A549 (cell line): ENCODE measurements at regions not wholly inside any gene's neighbourhood (a gene's known extent, or its start where the extent isn't known, plus 50 kb on each side); places are given as distances from the start of the nearest gene placed in this dataset.

Source experiments
- CTCF ChIP-seq: fragments of >200 bp; sonication (Bioruptor Twin); formaldehyde crosslinking; IDR thresholded peaks from 3 replicates; pipeline ENCODE4 v1.5.1; 2016
- MAFK ChIP-seq: fragments of 450-650 bp; IDR thresholded peaks from 2 replicates; pipeline ENCODE4 v1.6.1; 2014; ENCODE audit not compliant: partially characterized antibody
- NR3C1 ChIP-seq: fragments of >200 bp; sonication (Bioruptor Twin); formaldehyde crosslinking; IDR thresholded peaks from 3 replicates; pipeline ENCODE4 v1.6.1; 2017
- POLR2A ChIP-seq: IDR thresholded peaks from 2 replicates; pipeline ENCODE4 v1.6.1; 2012; ENCODE audit warnings: mild to moderate bottlenecking, low read length
- SMC3 ChIP-seq: fragments of >200 bp; sonication (Bioruptor Twin); formaldehyde crosslinking; IDR thresholded peaks from 3 replicates; pipeline ENCODE4 v1.6.1; 2018; ENCODE audit warnings: inconsistent platforms
- TP53 ChIP-seq: fragments of 250-450 bp; sonication (Bioruptor Pico); IDR thresholded peaks from 2 replicates; pipeline ENCODE4 v1.5.0; 2021; ENCODE audit warnings: mild to moderate bottlenecking, moderate library complexity

GRCh38 chr6:104421650-104422049 lies 438.1 kb downstream of the HACE1 start:
- TF ChIP-seq CTCF = no peak
- TF ChIP-seq POLR2A = no peak
- no peak for TF ChIP-seq SMC3
- no peak for TF ChIP-seq TP53 (CRISPR knock-in tag)
- TF ChIP-seq NR3C1 = no peak
- TF ChIP-seq MAFK = no peak
